ENCODE measurements at regions not wholly inside any gene's neighbourhood (a gene's known extent, or its start where the extent isn't known, plus 50 kb on each side); places are given as distances from the start of the nearest gene placed in this dataset.

DNA sequence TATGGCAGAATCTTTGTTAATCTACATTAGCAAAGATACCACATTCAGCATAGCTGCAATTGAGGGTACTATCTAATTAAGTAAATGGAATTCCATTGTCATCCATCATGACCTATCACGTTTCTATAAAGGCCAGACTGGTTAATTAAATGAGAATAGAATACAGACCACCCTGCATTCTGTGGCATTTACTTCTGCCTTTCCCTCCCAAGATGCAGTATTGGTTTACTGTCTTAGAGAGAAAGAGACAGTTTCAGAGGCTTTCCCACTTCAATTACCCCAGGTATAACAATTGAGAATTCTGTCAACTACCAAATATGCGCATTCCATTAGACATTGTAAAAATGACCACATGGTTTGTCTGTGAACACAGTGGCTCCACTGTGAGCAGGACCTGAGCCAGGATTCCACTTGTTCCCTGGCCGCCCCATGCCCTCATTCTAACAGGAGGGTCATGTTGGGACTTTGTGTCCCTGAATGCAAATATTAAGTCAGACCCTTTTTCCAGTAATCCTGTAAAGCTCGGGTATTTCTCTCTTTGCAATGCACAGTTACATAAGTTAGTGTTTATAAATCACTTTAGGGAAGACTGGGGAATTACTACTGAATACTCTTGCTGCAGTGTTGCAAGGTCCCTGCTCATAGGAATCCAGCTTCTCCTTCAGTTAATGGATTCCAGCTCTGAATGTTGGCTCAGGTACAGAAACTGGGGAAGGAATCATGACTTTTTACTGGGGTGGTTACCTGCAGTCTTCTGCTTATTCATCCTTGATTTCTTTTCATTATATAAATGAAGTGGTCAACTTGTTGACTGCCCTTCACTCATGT, 261.0 kb downstream of the PDGFC start:
- no peak for DNase-seq

DNA sequence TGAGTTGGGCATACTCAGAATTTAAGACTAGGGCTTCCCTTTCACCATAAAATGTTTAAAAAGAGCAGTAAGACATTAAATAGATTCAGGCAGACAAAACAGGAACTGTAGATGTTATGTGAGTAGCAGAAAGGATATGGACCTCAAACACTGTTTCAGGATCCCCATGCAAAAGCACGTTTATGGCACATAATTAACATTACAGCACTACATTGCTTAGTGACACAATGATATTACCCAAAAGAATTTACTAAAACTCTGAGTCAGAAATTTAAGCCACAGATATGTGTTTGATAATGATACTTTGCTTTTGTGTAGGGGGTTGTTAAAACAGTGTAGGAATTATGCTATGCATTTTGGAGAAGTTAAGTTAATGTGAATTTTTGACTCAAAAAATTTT, 266.3 kb downstream of the PDGFC start:
- no peak for DNase-seq

DNA sequence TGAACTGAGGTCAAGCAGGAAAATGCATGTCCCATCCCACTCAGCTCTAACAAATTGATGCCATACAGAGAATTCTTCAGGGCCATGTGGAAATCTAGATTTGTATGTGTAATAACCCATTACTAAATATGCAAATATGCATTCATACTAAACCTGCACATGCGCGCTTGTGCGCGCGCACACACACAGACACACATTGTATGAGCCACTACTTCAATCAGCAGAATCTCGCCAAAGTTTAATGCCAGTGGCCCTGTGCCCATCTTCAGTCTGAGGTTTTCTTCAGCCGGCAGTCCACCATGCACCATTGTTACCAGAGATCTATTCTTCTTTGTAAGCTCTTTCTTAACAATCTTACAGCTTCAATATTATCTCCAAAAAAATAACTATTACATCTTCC, 276.4 kb downstream of the PDGFC start:
- DNase-seq: no peak

DNA sequence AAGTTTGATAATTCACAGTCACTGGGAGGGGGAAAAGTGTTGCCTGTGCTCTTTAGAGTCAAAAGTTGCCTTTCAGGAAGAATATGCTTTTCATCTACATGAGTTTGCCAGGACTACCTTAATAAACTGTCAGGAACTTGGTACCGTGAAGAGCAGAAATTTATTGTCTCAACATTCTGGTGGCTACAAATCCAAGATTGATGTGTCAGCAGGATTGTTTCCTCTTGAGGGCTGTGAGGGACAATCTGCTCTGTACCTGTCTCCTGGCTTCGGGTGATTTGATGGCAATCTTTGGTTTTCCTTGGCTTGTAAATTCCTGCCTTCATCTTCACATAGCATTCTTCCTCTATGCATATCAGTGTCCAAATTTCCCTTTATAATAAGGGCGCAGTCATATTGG, 277.2 kb downstream of the PDGFC start:
- no peak for DNase-seq

DNA sequence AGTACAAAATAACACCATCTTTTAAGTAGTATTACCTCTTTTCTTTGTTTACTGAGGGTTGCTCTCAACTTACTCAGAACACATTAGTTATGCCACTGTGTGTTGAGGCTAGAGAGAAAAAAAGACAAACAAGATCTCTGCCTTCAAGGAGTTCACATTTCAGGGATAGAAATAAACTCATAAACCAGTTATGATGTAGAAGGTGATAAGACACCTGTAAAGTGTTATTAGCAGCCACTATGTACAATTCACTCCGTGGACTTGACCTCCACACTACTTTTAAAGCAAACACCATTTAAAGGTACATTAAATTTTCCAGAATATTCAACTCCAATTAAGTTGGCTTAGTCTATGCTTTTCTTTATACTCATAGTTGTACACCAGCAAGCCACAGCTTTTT, 278.0 kb downstream of the PDGFC start:
- no peak for DNase-seq

DNA sequence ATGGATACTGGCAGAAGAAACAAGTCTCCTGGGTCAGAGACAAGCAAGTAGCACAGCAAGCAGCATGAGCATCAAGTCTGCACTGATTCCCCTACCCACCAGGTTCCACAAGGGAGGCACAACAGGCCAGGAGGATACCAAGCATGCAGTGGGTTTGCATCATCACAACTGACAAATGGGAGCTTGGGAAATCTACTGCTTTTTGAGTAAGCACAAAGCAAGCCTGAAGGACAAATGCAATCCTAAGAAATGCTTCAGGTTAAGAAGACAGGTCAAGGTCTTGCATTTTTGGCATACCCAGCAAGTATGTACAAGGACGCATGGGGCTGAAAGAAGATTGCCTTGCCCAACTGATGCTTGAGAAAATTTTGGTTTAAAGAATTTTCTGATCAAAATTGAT, 279.6 kb downstream of the PDGFC start:
- no peak for DNase-seq

DNA sequence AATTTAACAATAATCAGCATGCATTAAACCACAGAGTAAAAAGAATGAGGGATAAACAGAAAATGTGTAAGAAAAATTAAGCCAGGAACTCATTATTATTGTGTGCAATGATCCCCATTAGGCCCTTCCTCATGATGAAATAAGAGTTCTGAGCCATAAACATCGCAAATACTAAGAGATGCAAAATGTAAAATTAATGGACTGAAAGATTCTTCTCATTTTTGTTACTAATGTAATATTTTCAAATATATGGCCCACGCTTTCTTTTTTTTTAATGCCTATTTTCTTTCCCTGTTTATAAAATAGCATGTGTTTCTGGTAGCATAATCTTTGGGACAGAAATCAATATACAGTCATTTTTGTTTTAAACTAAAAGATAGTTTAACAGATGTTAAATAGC, 281.0 kb downstream of the PDGFC start:
- DNase-seq: no peak

DNA sequence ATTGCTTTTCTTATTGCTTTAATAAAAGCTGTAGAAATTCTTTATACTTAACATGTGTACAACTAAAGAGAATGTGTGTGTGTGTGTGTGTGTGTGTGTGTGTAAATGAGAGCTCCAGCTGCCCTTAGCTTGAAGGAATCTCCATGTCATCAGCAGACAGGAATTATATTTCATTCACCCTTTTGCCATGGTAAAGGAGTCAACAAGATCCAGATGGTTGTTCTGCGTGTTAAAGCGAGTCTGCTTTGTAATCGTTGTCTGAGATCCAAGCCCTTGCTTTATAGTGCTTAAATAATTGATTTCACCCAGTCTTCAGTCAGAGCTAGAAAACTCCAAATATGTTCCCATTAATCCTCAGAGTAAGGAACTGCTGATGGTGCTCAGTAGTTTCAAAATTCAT, 285.5 kb downstream of the PDGFC start:
- no peak for DNase-seq

DNA sequence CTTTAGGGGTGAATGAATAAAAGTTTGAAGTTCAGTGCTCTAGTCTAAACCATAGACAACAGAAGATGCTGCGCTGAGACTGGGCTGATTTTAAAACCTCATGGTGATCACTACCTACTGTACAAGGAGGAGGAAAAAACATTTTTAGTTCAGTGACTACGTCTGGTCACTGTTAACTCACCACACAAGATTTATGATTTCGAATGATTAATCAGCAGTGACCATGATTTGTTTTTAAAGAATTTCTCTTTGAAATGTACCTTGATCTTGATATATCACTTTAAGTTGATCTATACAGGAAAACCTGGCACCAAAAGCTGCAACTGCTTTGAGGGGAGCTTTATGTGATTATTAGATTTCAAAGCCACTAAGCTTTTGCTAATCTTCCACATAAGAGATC, 286.3 kb downstream of the PDGFC start:
- no peak for DNase-seq

DNA sequence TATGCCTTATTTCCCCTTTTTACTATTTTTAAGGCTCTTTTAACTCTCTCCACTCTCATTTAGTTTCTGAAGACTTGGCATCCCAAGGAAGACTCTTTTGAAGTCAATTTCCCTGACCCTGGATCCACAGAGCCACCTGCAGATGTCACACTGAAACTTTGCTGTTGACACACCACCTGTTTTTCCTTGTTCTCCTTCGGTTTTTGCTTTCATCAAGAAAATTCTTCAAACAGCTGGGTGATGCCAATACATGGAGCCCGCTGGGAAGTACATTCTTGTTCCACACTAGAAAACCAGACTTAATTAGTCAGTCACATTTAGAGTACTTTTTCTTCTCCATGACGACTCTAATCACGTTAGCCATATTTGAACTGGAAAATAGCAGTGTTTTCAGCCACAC, 293.9 kb downstream of the PDGFC start:
- DNase-seq: no peak

DNA sequence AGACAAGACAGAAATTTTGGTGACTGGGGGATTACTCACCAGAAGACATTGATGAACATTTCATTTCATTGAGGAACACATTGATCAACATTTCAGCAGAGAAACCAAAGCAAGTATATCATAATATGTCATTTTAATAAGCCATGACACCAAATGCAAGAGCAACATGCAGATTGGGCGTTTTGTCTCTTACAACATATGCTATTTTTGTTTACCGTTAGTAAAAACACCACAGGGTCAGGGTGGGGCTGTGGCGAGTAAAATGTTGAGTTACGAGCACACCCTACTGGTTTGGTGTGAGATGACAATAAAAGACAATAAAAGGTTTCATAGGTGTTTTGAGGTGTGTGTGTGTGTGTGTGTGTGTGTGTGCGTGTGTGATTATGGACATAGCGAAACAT, 294.5 kb downstream of the PDGFC start:
- no peak for DNase-seq

DNA sequence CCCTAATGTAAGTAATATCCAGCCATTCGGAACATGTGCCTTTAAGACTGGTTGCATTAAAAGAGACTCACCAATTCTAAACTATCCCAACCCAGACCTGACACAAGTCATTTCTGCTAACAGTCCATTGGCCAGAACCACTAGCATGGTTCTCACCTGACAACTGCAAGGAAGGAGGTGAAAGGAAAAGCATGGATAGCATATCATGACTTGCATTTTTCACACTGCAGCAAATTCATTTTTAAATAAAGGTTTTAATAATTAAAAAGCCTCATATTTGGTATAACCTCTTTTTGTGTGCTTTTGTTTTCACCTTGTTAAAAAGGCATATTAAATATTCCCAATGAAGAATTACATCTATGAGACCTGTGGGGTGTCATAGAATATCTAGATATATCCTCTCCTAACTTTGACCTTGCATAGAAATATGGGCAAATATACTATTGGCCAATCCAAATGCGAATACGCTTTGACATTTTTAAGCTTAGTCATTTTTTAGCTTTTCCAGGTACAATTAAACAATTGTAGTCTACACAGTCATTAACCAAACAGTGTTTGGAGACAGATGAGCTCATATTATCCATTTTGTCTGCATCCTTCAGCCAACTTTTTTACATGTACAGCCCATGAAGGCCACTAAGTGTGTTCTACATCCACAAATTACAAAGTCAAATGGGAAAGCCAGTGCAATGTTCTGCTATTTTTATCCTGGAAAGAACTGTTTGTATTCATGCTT, 295.3 kb downstream of the PDGFC start:
- no peak for DNase-seq

DNA sequence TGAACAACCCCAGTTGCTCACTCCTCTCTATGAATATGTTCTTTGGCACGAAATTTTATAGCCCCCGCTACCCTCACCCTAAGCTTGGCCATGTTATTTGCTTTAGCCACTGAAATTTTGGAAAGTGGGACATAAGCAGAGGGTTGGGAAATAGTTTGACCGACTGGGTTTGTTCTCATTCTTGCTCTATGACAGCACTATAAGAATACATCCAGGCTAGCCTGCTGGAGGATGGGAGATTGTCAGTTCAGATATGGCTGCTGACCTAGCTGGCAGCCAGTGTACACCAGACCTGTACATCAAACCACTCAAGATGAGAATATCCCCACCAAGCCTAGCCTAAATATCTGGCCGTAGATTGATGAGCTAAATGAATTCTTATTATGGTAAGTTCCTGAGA, 298.1 kb downstream of the PDGFC start:
- DNase-seq: no peak

DNA sequence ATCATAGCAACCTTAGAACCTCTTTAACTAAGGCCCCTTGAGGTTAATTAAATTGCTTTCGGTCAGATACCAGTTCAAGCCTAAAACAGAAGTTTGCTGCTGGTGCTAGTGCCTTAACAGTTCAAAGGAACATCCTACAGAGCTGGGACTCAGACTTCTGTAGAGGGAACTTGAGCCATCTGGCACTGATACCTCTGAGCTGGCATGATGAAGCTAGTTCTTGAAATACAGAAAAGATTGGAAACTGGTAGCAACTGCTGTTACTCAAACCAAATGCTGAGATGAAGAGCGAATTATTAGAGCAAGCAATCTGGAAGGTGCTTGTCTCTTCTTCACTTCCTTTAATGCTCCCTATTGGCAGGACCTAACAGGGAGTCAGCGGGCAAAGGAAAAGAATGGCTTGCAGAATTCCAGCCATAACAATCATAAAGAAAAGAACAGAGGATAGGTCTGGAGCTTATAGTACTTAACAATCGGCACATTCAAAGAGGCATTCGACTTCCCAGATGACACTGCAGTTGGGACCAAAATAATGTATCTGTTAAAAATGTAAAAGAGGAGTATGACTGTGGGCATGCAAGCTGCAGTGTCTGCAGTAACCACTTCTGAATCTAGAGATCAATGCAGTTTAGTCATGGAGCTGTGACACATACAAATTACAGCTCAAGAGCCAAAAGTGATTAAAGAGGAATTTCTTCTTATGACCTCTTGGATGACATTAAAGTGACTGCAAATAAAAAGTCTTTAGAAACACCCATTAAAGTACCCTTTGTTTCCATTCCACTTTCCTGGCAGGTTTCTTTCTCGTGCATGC, 298.9 kb downstream of the PDGFC start:
- no peak for DNase-seq

DNA sequence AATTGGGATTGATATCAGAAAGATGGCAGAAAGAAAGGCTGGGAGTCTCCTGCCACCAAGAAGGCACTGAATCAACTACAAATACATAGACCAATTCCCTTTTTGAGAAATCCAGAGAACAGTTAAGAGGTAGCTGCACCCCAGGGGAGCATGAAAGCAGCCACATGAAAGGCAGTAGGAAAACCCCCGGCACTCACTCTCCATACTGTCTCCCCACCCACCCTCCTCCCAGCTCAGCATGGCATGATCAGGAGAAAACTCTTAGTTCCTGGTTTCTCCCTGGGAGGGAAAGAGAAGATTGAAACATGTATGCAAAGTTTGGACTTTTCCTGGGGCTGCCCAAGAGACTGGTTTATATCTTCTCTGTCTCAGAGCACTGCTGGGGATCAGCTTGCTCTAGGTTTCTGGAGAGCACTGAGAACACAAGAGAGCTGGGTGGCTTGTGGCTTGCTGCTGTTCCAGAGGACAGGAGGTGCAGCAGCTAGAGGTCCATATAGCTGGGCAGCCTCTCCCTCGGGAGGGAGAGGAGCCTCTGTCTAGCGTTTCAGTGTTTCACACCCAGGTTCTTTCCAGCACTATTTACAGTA, 305.7 kb downstream of the PDGFC start:
- DNase-seq: no peak

DNA sequence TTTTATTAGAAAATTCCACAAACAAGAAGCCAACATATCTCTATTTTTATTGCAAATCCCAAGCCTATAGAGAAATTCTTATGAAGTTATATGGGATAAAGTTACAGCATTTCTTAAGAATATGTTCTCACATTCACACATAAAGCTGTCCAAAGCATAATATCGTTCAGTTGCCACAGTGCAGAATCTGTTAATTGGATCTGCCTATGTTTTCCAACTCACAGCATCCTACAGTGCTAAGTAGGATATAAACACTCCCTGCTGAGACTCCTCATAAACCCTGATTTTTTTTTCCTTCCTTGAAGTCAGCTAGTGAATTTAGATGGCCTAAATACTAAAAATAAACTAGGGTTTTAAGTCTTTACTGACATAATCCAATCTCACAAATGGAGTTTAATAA, 307.9 kb downstream of the PDGFC start:
- no peak for DNase-seq

DNA sequence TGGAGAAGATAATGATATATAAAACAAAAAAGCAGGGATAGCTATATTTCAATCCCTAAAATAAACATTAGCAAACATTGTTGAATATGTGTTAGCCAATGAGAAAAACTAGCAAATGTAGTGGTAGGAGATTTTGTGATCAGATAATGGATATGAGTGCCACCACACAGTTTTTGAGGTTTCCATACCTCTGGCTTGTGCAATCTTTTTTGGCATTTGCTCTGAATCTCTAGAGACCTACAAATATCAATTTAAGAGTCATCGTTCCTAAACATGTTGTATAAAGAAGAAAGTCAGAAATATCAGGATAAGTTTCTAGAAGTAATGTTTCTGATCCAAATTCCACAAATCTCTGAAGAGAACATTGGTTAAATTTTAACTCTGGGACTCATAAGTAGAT, 308.7 kb downstream of the PDGFC start:
- no peak for DNase-seq

DNA sequence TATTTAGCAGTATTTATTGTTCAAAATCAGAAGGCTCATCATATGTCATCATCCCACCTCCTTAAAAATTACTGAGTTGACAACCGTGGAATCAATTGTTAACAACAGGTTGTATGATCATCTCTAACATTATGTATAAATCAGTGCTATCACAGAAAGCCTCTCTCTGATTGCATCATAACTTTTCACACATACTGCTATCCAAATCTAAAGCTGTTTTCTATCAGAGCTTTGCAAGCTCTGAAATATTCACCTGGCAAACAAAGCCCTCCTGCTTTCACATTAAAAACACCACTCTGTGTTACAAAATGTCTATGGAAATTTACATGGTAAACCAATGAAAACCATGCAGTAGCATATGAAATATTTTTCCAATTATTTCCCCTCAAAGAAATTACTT, 310.0 kb downstream of the PDGFC start:
- no peak for DNase-seq

DNA sequence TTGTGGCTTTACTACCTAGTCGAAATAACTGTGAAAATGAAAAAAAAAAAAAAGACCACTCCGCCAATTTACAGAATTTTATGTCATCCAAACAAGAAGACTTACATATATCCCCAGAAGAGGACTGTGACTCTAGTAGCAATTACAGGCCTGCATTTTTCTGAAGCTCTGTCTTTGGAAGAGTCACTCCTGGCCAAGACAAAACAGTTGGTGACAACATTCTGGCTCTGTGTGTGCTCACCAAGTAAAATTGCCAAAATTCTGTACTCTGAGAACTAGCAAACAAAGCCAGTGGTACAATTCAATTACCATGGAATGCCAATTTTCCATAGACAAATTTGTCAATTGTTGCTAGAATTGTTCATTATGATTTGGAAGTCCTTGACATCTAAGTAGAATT, 311.1 kb downstream of the PDGFC start:
- DNase-seq: no peak

DNA sequence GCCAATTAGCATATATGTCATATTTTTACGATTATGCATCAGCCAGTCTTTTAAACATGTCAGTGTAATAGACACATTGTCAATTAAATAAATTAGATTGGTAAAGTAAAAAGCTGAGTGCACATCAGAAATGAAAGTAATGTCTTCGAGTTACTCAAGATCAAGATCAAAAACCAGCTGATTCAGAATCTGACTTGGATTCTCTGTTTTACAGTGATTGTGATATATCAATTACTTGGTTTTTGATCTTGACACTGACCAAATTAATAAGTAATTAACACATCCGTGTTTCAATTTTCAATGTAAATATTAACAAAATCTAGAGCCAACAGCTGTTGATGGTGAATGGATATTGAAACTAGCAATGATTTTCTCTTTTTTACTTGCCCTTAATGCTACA, 311.6 kb downstream of the PDGFC start:
- DNase-seq: no peak

DNA sequence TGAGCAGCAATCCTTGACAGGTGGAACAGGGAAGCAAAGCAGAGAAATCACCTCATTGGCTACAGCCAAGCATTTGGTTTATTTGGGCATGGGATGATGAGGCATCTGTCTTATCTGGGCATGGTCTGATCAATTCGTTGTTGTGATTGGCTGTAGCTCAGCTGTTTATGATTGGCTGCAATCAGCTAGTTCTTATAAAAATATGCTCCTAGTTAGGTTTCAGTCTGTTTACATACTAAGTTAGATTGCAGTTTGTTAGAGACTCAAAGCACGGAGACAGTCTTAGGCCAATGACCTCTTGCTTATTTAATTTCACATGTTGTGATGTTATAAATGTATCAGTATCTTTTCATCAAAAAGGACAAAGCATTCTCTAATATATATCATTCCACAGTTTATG, 312.0 kb downstream of the PDGFC start:
- no peak for DNase-seq

DNA sequence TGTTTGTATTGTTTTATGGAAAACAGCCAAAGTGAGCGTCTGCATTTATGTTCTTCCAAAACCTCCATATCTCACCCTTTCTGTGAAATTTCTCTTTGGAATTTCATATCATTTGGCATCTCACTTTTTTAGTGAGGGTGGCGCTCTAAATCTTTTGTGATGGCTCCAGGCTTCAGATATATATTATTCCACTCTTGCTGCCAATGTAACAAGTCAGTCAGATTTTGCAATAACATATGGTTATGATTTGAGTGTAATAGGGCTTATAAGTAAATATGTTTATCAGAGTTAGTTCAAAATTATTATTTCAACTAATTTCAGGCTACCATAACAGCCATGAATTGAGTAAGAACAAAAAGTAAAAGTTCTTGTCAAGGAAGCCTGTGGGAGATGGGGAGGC, 314.7 kb downstream of the PDGFC start:
- DNase-seq: no peak

DNA sequence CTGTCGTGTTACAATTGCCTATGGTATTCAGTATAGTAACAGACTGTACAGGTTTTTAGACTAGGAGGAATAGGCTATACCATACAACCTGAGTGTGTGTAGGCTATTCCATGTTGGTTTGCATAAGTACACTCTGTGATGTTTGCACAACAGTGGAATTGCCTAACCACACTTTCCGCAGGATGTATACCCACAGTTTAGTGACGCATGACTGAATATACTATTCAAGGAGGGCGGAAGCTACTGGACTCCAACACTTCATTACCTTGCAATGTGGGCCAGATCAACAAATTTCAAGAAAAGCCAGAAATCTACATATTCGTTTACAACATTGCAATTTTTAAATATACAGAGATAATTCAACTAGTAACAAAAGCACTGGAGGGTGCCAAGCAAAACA, 317.2 kb downstream of the PDGFC start:
- DNase-seq: no peak

DNA sequence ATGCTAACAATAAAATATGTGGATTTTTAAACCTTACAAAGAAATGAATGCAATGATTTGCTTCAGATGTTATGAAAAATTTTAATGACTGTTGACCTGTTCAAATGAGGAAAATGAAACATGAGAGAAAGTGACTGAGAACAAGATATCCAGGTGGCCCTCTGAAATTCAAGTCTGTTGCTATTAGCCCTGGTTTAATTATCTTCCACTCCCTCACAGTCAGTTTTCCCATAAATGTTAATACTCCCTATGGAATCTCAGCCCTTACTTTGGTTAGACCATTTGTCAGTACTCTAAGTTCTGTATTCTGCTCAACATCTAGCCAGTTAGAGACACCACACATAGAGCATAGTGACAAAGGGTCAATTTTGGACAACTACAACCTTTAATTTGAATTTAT, 327.8 kb downstream of the PDGFC start:
- no peak for DNase-seq
